ENCODE measurements at regions not wholly inside any gene's neighbourhood (a gene's known extent, or its start where the extent isn't known, plus 50 kb on each side); places are given as distances from the start of the nearest gene placed in this dataset.

DNA sequence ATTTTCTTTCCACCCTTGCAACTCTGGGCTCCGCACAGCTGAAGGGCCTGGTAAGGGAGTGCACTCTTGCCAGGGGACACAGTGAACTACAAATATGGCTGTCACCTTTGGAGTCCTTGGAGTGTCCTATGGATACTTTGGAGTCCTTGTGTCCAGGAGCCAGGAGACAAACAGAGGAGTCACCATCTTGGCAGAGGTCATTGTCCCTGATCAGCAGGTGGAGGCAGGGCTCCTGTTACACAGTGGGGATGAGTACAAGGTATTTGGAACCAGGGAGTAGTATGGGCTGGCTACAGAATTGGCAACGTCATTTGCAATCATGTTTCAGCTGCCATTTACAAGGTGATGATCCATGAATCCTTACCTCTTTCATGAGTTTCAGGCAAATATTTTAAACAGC, 132.5 kb downstream of the FAM161A start:
- no peak for FAIRE-seq

DNA sequence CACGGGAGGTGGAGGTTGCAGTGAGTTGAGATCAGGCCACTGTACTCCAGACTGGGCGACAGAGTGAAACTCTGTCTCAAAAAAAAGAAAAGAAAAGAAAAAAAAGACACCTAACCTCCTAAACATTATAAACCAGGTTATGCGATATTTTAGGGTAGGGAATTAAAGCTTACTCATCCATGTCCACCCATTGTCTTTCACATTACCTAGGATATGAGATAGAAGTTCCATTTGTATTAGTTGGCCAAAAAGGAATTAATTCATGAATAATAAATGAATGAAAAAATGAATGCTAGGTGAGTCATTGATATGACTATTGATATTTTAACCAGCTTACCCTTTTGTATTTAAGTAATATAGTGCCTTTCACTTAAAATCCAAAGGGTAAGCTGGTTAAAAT, 132.9 kb downstream of the FAM161A start:
- FAIRE-seq: no peak

DNA sequence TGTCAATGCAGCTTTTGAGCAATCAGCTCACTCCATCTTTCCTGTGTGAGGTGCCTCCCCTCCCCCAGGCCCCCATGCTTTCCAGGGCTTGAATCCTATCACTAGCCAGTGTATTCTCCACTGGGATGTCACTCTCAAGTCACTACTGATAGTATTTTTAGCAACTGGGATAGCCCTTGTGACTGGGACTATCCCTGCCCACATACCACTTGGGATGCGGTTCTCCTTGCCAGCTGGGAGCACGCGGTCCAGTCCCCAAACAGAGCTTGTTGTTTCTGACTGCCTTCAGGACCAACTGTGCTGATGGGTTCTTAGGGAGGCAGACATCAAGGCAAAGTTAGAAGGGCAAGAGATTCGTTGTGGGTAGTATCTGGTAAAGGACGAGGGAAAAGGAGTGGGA, 134.9 kb downstream of the FAM161A start:
- no peak for FAIRE-seq

DNA sequence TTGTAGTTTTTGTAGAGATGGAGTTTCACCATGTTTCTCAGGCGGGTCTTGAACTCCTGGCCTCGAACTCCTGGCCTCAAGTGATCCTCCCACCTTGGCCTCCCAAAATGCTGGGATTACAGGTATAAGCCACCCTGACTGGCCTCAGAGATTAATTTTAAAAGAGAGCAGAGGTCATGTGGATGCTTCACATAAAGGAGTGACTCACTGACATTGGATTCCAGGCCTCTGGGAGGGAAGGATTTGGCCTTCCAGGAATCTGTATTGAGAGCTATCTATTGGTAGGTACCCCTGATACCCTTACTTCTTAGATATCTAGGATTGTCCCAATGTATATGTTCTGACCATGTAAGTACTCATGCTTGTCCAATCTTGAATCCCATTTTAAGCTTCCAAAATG, 138.4 kb downstream of the FAM161A start:
- FAIRE-seq: no peak

DNA sequence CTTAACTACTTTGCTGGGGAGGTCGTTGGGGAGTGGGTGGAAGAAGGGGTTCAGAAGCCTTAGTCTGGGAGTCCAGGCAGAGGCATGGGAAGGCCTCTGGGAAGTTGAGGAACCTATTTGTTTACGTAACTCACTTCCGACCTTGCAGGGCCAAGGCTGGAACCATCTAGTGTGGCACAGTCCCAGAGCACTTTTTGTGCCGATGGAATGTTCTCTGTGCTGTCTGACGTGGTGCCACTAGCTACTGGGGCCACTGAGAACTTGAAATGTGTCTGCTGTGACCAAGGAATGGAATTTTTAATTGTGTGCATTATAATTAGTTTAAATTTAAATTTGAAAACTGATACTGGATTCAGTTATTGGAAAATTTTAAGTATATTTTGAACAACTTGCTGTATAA, 139.7 kb downstream of the FAM161A start:
- no peak for FAIRE-seq

DNA sequence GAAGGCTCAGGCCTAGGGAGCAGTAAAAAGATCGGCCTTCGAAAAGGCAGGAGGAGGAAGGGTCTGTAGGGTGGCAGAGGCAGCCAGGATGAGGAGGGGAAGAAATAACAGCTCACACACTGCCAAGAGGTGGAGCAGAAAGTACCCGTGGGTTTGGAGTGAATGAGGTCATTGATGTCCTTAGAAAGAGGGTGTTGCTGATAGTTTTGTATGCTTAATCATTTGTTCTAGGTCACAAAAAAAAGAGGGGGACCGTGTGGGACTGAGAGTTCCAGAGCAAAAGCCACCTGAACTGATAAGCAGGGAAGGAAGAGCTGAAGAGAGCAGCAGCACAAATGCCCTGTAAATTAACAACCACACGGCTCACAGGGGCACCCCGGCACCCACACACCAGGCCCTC, 140.4 kb downstream of the FAM161A start:
- no peak for FAIRE-seq

DNA sequence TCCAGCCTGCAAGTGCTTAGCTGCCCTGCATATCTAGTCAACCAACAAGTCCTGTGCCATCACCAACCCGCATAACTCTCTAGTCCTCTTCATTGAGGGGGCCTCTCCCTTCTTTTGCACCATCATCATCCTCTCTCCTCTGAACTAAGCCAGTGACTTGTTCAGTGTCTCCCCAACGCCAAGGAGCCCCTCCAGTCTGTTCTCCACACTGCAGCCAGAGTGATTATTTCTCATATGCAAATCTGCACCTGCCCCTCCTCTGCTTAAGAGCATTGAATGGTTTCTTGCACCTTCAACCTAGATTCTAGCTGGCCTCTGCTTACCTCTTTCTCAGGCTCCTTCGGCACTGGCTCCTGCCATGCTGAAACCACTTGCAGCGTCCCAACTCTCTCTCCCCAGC, 141.8 kb downstream of the FAM161A start:
- FAIRE-seq: no peak

DNA sequence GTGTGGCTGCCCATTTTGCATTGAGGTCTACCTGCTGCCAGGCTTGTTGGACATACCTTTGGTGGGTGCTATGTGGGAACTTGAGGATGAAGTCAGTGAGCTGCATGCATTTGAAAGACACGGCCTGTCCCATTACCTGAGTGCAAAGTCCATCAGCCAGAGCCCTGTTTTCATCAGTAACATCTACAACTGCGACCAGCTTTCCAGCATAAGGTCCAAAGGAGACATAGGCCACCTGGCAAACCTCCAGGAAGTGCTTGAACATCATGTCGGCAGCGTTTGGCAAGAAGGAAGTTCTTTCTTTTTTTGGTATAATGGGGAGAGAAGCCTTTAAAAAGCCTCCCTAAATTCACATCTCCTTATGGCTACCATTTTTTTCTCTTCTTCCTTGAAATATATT, 143.1 kb downstream of the FAM161A start:
- no peak for FAIRE-seq

DNA sequence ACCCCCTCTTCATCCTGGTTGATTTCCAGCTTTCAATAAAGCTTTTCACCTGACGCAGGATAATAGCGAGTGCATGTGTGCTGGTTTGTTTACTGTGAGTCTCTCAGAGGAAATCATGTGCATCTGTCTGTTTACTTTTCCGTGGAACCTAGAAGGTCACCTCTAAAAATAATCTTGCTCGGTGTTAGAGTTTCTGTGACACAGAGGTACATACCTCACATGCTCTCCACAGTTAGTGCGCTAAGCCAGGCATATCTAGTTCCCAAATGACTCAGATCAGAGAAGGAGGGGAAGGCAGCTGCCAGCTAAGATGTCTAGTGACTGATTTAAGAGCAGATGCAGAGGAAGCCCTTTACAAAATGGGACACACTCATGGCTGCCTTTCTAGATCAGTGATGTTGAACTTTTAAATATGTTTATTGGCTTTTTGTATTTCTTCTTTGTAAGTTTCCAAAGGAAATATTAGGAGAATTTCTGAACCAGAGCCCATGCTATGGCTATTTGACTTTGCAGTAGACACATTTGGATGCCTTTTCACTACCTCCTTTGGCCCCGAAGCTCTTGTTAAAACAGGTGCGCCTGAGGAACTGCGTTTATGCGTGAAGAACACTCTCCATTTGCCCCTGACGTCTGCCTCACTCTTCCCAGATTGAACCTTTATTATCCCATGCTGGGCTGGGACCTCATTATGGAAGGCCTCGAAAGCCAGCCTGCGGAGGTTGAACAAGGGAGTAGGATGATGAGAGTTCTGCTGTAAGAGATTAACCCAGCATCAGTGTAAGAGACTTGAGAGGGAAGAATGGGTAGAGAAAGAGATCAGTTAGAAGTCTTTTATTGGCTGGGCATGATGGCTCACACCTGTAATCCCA, 145.6 kb downstream of the FAM161A start:
- no peak for FAIRE-seq

DNA sequence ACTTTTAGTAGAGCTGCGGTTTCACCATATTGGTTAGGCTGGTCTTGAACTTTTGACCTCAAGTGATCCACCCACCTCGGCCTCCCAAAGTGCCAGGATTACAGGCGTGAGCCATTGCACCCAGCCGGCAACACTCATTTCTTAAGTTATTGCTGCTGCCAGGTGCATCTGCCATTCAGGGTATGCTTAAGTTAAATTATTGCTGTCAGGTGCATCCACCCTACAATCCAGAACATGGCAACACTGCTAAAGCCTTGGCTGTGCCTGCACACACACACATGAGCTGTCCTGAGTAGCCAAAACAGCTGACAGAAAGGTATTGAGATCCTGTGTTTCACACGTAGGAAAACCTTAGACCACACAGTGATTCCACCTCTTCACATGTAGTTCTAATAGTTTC, 148.2 kb downstream of the FAM161A start:
- FAIRE-seq: no peak

DNA sequence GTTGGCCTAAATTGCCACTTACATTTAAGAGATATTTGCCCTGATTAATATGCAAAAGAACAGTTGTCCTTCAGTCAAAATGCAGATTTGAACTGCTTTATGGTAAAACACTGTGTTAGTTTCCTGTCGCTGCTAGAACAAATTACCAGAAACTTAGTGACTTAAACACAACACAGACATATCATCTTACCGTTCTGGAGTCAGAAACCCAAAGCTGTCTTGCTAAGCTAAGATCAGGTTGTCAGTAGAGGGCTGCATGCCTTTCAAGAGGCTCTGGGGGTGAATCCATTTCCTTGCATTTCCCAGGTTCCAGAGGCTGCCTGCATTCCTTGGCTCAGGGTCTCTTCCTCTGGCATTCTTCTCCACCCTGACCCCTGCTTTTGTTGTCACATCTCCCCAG, 149.5 kb downstream of the FAM161A start:
- no peak for FAIRE-seq

DNA sequence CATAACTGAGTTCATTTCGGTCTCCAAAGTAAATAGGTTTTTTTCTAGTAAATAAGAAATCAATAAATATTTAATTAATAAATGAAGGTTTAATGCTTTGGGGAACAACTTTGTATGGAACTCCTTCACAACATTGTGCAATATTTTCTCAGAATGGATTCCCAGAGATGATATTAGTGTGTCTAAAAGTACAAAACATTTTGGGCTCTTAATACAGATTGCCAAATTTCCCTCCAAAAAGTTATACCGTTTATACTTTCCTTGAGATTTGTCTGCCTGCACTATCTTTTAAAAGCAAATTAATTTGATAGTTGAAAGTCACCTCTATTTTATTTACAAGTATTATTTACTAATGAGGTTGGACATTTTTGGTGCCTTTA, 151.8 kb downstream of the FAM161A start:
- no peak for FAIRE-seq

DNA sequence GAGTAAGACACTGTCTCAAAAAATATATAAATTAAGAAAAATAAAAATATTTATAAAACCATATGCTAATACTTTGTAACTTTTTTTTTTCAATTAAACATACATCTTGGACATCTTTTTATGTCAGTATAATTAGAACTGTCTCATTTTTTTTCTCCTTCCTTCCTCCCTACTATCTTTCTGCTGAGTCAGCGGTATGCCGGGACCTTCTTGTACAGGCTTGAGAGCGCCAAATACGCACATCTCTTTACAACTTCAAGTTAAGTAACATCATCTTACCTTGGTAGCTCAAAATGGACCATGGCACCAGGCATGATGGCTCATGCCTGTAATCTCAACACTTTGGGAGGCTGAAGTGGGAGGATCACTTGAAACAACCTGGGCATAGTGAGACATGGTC, 153.4 kb downstream of the FAM161A start:
- FAIRE-seq: no peak

DNA sequence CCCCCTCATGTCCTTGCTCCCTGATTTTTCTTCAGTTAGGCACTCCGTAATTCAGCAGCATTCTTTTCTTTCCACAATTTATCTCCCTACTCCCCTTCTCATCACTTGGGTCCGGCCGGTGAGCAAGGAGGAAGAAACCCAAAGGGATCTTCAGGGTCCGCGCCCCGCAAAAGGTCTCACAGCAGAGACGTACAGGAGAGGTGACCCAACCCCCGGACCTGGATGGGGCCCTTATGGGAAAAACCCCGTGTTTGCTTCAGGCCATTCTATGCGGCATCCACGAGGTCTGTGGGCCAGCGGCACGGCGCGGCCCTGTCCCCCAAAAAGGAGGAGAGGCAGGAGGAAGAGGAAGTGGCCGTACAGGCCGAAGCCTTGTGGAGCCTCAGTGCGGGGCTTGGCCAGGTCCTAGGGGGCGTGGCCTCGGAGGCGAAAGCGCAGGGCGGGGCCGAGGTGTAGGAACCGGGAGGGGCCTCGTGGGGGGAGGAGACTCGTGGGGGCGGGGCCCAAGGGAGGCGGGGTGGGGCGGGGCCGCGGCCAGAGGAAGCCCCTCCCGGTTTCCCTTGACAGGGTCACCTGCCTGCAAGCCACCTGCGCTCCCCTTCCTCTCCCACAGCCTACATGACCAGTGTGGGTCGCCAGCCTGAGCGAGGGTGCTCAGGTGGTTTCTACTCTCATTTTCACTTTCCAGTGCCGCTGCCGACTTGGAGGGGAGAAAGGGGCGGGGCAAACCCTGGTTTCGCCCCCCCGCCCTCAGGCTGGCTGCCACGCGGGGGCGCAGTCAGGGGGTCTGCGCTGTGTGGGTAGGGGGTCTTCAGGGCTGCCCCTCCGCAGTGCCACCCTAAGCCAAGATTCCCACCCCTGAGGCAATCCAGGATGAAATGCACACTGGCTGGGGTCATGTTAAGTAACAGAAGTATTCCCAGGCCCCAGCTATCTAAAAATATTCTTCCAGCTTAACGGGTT, 156.4 kb upstream of the XPO1 start:
- no peak for FAIRE-seq

DNA sequence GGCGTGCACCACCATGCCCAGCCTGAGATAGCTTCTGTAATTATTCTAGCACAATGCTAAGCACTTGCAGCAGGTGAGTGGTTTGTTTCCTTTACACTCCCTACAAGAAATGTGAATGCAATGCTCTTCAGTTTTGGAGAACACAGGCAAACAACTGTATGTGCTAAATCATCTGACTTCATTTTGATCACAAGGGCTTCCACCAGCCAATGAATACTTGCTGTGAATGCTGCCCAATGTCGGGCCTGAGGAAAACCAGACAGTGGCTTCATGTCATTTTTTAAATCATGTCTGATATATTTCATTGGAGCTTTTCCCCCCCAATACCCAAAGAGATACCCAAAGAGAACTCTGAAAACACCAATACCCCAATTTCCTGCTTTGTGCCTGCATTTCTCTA, 155.6 kb upstream of the XPO1 start:
- FAIRE-seq: no peak

DNA sequence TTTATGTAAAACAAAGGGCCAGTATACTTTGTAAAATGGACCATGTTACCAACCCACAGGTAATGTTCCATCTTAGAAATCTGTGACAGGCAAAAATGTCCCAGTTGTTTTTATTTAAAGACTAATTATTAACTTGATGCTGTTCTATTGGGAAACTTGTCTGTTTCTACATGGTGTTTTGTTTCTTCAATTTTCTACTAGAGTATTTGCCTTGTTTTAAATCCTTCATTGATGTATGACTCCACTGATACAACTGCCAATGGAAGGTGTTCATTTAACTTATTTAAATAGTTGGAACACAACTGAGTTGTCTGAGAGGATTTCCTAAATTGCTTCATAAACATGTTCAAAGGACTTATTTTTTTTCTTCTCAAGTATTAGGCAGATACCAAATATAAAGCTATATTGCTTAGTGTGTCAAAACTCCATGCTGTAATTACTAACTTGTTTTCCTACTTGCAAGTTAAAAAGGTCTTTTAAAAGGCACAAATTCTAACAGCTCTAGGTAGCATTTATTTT, 152.0 kb upstream of the XPO1 start:
- FAIRE-seq: no peak

DNA sequence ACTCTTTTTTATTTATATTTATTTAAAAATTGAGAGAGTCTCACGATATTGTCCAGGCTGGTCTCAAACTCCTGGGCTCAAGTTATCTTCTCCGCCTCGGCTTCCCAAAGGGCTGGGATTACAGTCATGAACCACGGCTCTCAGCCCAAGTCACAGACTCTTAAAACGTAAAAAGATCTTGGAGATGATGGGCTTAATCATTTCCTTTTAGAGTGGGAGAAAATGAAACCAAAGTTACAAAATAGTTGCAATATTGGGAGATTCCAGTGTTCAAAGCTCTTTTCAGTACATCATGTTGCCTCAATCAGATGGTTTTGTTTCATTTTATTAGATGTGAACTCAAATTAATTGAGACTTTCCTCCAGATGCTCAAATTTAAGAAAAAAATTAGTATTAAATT, 151.4 kb upstream of the XPO1 start:
- no peak for FAIRE-seq

DNA sequence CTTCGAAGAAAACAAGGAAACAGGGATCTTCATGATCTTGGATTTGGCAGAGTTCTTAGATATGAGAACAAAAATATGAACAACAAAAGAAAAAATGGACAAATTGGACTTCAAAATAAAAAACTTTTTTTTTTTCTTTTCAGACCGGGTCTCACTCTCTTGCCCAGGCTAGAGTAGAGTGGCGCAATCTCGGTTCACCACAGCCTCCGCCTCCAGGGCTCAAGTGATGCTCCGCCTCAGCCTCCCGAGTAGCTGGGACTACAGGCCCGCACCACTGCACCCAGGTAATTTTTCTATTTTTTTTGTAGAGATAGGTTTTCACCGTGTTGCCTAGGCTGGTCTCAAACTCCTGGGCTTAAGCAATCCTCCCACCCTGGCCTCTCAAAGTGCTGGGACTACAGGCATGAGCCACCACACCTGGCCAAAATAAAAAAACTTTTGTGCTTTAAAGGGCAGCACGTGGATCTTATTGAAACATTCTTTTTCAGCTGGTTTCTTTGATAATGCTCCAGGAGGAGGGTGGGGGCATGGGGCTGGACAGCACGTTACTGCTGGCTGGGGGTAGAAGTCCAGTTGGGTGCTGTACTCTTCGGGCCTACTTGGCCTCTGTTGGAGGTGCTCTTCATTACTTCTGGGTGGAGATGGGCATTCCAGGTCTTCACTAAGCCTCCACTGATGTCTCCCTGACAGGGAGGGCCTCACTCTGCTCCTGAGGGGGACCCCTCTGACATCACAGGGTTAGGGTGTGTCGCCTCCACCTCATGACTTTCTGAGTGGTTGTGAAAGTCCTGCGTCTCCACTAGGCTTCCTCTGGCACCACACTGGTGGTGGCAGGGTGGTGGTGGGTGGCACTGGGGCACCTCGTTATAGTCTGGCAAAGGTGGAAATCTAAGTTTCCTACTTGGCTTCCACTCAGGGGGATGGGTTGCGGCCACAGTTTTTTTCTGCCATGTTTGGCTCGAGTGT, 150.5 kb upstream of the XPO1 start:
- FAIRE-seq: no peak

DNA sequence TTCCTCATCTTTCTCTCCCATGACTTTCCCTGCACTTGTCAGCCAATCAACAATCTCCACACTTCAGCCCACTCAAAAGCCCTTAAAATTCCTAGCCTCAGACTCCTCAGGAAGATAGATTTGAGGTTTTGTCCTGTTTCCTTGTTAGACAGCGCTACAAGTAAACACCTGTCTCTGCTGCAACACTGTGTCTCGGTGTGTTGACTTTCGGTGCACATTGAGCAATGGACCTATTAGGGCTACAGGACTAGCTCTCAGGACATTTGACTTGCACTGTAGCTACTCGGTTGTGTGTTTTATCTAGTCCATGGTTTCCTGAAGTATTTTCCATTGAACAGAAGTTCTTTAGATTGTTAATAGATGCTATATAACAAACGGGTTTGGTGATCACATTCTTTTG, 140.9 kb upstream of the XPO1 start:
- no peak for FAIRE-seq

DNA sequence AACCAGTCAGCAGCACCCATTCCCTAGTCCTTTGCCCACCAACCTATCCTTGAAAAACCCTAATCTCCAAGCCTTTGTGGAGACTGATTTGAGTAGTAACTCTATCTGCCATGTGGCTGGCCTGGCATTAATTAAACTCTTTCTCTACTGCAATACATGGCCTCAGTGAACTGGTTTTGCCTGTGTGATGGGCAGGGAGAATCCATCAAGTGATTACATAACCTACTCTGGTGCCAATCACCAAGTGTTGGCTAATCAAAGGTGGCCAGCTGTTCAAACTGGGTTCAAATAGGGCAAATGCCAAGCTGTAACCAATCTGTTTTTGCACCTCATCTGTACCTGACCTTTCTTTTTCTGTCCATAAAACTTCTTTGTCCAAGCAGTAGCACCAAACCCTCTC, 139.8 kb upstream of the XPO1 start:
- no peak for FAIRE-seq

DNA sequence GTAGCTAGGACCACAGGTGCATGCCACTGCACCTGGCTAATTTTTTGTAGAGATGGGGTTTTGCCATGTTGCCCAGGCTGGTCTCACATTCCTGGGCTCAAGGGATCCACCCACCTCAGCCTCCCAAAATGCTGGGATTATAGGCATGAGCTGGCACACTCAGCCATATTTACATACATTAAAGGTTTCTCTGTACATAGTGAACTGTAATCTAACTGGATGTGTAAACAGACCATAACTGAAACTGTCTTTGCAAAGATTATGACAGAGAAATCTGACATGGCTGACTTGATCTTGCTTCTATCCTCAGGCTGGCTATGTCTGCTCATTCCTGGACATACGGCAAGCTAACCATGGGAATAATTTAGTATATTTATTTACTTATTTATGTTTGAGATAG, 139.2 kb upstream of the XPO1 start:
- FAIRE-seq: no peak

DNA sequence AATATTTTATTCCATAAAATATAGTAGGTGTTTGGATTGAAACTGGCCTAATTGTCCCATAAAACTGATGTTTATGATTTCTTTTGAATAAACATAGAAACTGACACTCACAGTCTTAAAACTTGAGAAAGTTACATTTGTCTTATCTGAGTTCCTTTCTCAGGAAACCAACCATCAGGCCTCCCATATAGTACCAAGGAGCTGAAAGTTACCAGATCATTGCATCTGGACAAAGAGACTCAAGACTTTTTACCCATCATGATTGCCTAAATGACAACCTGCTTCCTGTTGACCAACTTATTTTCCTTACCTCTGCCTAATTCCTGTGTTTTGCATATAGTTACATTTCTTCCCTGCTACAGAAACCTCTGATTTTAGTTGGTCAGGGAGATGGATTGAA, 137.0 kb upstream of the XPO1 start:
- FAIRE-seq: no peak
